Mucosa of descending colon (tissue), 3 donors: ENCODE measurements at regions not wholly inside any gene's neighbourhood (a gene's known extent, or its start where the extent isn't known, plus 50 kb on each side); places are given as distances from the start of the nearest gene placed in this dataset.
A peak's percentile ranks its signal among the peaks of the same experiment; 100 is the strongest.

Experiments used
- ATAC-seq: fragments of 200-7000 bp; cut with Tn5 transposase; one replicate; pipeline ENCODE4 v1.9.1; 2020; ENCODE audit warnings: mild to moderate bottlenecking, moderate library complexity
- DNase-seq, 3 donors: peaks; one replicate each; pipeline ENCODE4 v3.0.0-alpha.2; 2020
- H3K36me3 ChIP-seq: fragments of 200-600 bp; one replicate; pipeline ENCODE4 v1.8.0; 2021; ENCODE audit warnings: low read depth, mild to moderate bottlenecking
- H3K4me1 ChIP-seq: fragments of 200-600 bp; one replicate; pipeline ENCODE4 v1.8.0; 2021; ENCODE audit warnings: low read depth, mild to moderate bottlenecking
- H3K4me3 ChIP-seq: fragments of 200-600 bp; one replicate; pipeline ENCODE4 v1.8.0; 2021; ENCODE audit warnings: mild to moderate bottlenecking
- H3K9me3 ChIP-seq: fragments of 200-600 bp; one replicate; pipeline ENCODE4 v1.8.0; 2021; ENCODE audit warnings: mild to moderate bottlenecking
- intact Hi-C, 2 donors: fragments of 100-400 bp; cut with DNase I in 1 of 2; cut with micrococcal nuclease in 1 of 2; formaldehyde crosslinking; loops; one replicate each; pipeline versions ENCODE4 v1.11.0 to v1.11.1; 2022; cut with DNase I, micrococcal nuclease
- TF ChIP-seq, protein P1 (sequence below): fragments of 200-600 bp; IDR thresholded peaks from one replicate; pipeline ENCODE4 v1.8.0; 2022; ENCODE audit warnings: antibody characterized with exemption, mild to moderate bottlenecking
- donor health status: DM: no; HTN: no; CAD: no; lungs with moderate emphysema.
- donor health status: DM: no; HTN: no; CAD: no.
- donor health status: DM: no; HTN: yes; CAD: no.

DNA sequence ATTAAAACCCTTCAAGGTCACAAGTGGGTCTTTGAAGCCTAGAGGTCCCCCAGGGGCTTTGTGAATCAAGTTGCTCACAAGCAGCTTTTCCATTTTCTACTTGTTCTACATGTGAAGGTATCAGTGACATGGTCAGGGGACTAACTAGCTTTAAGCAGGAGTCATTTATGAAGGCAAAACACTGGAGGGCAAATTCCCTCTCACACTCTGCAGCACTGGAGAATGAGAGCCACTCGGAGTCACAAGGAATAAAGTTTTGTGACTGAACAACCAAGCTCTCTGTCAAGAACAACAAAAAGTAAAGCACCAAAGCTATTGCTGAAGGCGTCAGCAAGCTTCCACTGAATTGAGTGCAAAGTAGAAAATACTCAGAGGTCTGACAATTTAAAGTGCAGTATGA is 609.0 kb downstream of the EDEM1 start:
- no peak for DNase-seq
- TF ChIP-seq, protein P1, sequence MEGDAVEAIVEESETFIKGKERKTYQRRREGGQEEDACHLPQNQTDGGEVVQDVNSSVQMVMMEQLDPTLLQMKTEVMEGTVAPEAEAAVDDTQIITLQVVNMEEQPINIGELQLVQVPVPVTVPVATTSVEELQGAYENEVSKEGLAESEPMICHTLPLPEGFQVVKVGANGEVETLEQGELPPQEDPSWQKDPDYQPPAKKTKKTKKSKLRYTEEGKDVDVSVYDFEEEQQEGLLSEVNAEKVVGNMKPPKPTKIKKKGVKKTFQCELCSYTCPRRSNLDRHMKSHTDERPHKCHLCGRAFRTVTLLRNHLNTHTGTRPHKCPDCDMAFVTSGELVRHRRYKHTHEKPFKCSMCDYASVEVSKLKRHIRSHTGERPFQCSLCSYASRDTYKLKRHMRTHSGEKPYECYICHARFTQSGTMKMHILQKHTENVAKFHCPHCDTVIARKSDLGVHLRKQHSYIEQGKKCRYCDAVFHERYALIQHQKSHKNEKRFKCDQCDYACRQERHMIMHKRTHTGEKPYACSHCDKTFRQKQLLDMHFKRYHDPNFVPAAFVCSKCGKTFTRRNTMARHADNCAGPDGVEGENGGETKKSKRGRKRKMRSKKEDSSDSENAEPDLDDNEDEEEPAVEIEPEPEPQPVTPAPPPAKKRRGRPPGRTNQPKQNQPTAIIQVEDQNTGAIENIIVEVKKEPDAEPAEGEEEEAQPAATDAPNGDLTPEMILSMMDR: no peak
- H3K4me1 ChIP-seq: no peaks in the 10 kb centered on the region
- H3K9me3 ChIP-seq: no peaks in the 10 kb centered on the region
- no peaks in the 10 kb centered on the region for H3K36me3 ChIP-seq
- H3K4me3 ChIP-seq: no peak overlapping the region
- intact Hi-C loops: no loop called here
- no peak for ATAC-seq

GRCh38 chr3:5798809-5799208 is 611.3 kb downstream of the EDEM1 start:
- ATAC-seq (no peak), DNase-seq (no peak)
- Histone ChIP-seq H3K36me3 (no peaks in the 10 kb centered on the region), H3K9me3 (no peaks in the 10 kb centered on the region), H3K4me1 (no peaks in the 10 kb centered on the region), H3K4me3 (no peak overlapping the region)
- TF ChIP-seq, protein P1: no peak
- intact Hi-C loops: no loop called here

DNA sequence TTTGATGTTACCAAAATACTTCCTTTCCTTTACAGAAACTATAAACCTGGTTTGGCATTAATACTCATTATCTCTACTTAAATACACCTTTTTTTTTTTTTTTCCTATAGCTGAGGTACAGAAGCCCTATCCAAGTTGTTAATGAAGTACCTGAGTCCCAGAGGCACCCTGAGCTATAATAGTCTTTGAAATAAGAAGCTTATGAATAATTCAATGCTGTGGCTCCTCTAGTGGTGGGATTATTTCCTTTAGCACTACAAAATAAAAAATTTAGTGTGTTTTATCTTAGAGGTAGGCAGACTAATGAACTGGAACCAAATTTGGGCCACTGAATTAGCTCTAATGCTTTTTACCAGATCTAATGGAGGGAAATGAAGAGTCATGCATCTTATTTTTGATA is 611.9 kb downstream of the EDEM1 start:
- TF ChIP-seq, protein P1: no peak
- DNase-seq (no peak), ATAC-seq (no peak)
- intact Hi-C loops: no loop called here
- Histone ChIP-seq H3K36me3 (no peaks in the 10 kb centered on the region), H3K4me3 (no peak overlapping the region), H3K4me1 (no peaks in the 10 kb centered on the region), H3K9me3 (no peaks in the 10 kb centered on the region)

- DNase-seq (no peak), ATAC-seq (no peak)
- Histone ChIP-seq H3K36me3 (no peaks in the 10 kb centered on the region), H3K9me3 (no peaks in the 10 kb centered on the region), H3K4me1 (no peaks in the 10 kb centered on the region), H3K4me3 (no peak overlapping the region)
- intact Hi-C loops: no loop called here
- TF ChIP-seq, protein P1: no peak
Observed at GRCh38 chr3:5800965-5801364, 613.5 kb downstream of the EDEM1 start.

DNA sequence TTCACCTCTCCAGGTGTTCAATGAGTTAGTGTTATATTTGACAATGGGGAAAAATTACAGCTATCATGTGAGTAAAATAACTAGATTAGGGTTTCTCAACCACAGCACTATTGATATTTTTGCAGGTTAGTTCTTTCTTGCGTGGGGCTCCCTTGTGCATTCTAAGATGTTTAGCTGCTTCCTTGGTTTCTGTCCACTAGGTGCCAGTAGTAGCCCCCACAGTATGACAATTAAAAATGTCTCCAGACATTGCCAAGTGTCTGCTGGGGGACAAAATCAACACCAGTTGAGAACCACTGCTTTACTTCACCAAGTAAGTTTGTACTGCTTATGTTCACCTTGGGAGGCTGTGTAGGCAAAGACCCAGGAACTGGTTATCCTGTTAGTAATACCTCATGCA is 618.7 kb downstream of the EDEM1 start:
- TF ChIP-seq, protein P1: no peak
- Histone ChIP-seq H3K36me3 (no peaks in the 10 kb centered on the region), H3K4me1 (no peaks in the 10 kb centered on the region), H3K4me3 (no peak overlapping the region), H3K9me3 (no peaks in the 10 kb centered on the region)
- DNase-seq: peak in 1 of 3 donors; percentile 4
- intact Hi-C loops: no loop called here
- no peak for ATAC-seq

DNA sequence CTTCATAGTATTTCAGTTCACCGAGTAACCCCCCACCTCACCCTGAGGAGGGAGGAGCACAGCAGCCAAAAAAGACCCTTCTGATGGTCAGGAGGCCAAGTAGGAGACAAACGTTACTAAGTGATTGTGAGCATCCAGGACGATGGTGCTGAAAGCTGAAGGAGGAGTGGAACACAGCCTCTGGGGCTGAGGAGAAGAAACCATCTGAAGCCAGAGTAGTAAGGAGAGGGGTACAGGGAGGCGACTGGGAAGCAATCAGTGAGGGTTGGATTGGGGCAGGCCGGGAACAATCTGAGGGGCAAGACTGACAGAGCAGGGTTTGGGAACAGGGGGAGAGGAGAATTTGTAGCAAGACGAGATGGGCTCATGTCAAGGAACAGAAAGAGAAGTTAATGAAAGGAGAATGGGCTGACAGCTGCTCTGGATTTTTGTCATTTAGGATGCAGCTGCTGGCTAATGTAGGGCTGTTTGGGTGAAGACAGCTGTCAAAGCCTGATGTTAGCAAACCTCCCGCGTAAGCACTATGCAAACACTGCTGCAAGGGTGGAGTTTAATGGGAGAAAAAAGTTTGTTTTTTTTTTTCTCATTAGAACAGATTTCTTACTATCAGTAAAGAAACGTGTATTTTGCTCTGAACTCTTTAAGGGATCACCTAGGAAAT is 622.2 kb downstream of the EDEM1 start:
- no peak for DNase-seq
- no peak for ATAC-seq
- no peak overlapping the region for H3K4me3 ChIP-seq
- intact Hi-C loops: no loop called here
- no peaks in the 10 kb centered on the region for H3K9me3 ChIP-seq
- TF ChIP-seq, protein P1: no peak
- no peaks in the 10 kb centered on the region for H3K4me1 ChIP-seq
- no peaks in the 10 kb centered on the region for H3K36me3 ChIP-seq
